ENCODE measurements at regions not wholly inside any gene's neighbourhood (a gene's known extent, or its start where the extent isn't known, plus 50 kb on each side); places are given as distances from the start of the nearest gene placed in this dataset.

- no peak for TF ChIP-seq CTCF (IDR thresholded peaks at IDR 0.05; ENCODE audit: extremely low read depth, missing control alignments)
Observed at GRCh38 chr1:118487091-118487490, 302.1 kb upstream of the SPAG17 start.

GRCh38 chr1:118486199-118486598 is 301.2 kb upstream of the SPAG17 start:
- no peak for DNase-seq (ENCODE audit: low spot score)
- no peak for TF ChIP-seq CTCF (IDR thresholded peaks at IDR 0.05; ENCODE audit: extremely low read depth, missing control alignments)

More at GRCh38 chr1:118487091-118487490, 302.1 kb upstream of the SPAG17 start:
- no peak for DNase-seq (ENCODE audit: low spot score)

GRCh38 chr1:118485757-118486156 is 300.7 kb upstream of the SPAG17 start:
- no peak for TF ChIP-seq CTCF (IDR thresholded peaks at IDR 0.05; ENCODE audit: extremely low read depth, missing control alignments)
- no peak for DNase-seq (ENCODE audit: low spot score)

GRCh38 chr1:118484893-118485292 is 299.9 kb upstream of the SPAG17 start:
- no peak for TF ChIP-seq CTCF (IDR thresholded peaks at IDR 0.05; ENCODE audit: extremely low read depth, missing control alignments)
- DNase-seq (ENCODE audit: low spot score) = no peak

GRCh38 chr1:118483245-118484006 is 298.4 kb upstream of the SPAG17 start:
- DNase-seq (ENCODE audit: low spot score) = no peak
- no peak for TF ChIP-seq CTCF (IDR thresholded peaks at IDR 0.05; ENCODE audit: extremely low read depth, missing control alignments)

- no peak for DNase-seq (ENCODE audit: low spot score)
- no peak for TF ChIP-seq CTCF (IDR thresholded peaks at IDR 0.05; ENCODE audit: extremely low read depth, missing control alignments)
Observed at GRCh38 chr1:118481126-118481525, 296.1 kb upstream of the SPAG17 start.

- no peak for DNase-seq (ENCODE audit: low spot score)
- TF ChIP-seq CTCF (IDR thresholded peaks at IDR 0.05; ENCODE audit: extremely low read depth, missing control alignments) = no peak
Observed at GRCh38 chr1:118479351-118479750, 294.3 kb upstream of the SPAG17 start.

All from GM20000 (cell line).